Spleen (tissue), 11 donors: ENCODE measurements at regions not wholly inside any gene's neighbourhood (a gene's known extent, or its start where the extent isn't known, plus 50 kb on each side); places are given as distances from the start of the nearest gene placed in this dataset.

ENCODE experiments used
- DNase-seq: peaks from one replicate; pipeline ENCODE4 v3.0.0-alpha.2; 2020
- H3K27ac ChIP-seq, 8 donors: fragments of 200-600 bp; sonication (generic) in 7 of 8; 1 replicate in 4 of 8; 2 replicates in 4 of 8; pipeline versions ENCODE4 v1.5.0 to v1.8.0; 2016 to 2021; ENCODE audit warnings: inconsistent platforms in 4 of 8, mild to moderate bottlenecking in 4 of 8, moderate library complexity in 1 of 8
- H3K27me3 ChIP-seq, 7 donors: fragments of 200-600 bp; sonication (generic) in 6 of 7; replicated peaks in 1 of 7; 1 replicate in 4 of 7; 2 replicates in 3 of 7; pipeline versions ENCODE4 v1.5.0 to v1.8.0; 2016 to 2021; ENCODE audit warnings: inconsistent platforms in 3 of 7, mild to moderate bottlenecking in 1 of 7
- H3K36me3 ChIP-seq, 6 donors: fragments of 200-600 bp; sonication (generic) in 5 of 6; 1 replicate in 4 of 6; 2 replicates in 2 of 6; pipeline versions ENCODE4 v1.5.0 to v1.8.0; 2016 to 2021; ENCODE audit warnings: inconsistent platforms in 2 of 6
- H3K4me1 ChIP-seq, 6 donors: fragments of 200-600 bp; sonication (generic) in 5 of 6; 1 replicate in 3 of 6; 2 replicates in 3 of 6; pipeline versions ENCODE4 v1.5.0 to v1.8.0; 2016 to 2021; ENCODE audit warnings: inconsistent platforms in 3 of 6
- H3K4me3 ChIP-seq, 8 donors: fragments of 200-600 bp; sonication (generic) in 7 of 8; 1 replicate in 4 of 8; 2 replicates in 4 of 8; pipeline versions ENCODE4 v1.5.0 to v1.8.0; 2016 to 2021; ENCODE audit warnings: inconsistent platforms in 4 of 8, mild to moderate bottlenecking in 4 of 8, moderate library complexity in 2 of 8
- H3K9me3 ChIP-seq, 8 donors: fragments of 200-600 bp; sonication (generic) in 7 of 8; 1 replicate in 4 of 8; 2 replicates in 4 of 8; pipeline versions ENCODE4 v1.5.0 to v1.8.0; 2016 to 2021; ENCODE audit warnings: inconsistent platforms in 4 of 8
- POLR2A ChIP-seq, 3 donors: fragments of 450-650 bp; IDR thresholded peaks; one replicate each; pipeline ENCODE4 v1.5.1; 2017; ENCODE audit warnings: antibody characterized with exemption in 3 of 3, mild to moderate bottlenecking in 1 of 3
- POLR2AphosphoS5 ChIP-seq, 3 donors: sonication (generic); formaldehyde crosslinking; IDR thresholded peaks; one replicate each; pipeline ENCODE4 v1.5.1; 2017; ENCODE audit warnings: antibody characterized with exemption in 3 of 3
- WGBS, 5 donors: extraction: QIAGEN DNeasy Blood & Tissue Kit in 3 of 5; methylation state at CpG; one replicate each; pipeline versions ENCODE4 v1.1.5 to v1.1.7; 2013 to 2018; 5-methylcytosine and 5-hydroxymethylcytosine counted together
- intact Hi-C: fragments of 100-400 bp; cut with DNase I; formaldehyde crosslinking; loops from one replicate; pipeline ENCODE4 v1.15.0; 2023; ENCODE audit warnings: low total_unique reads
- TF ChIP-seq, protein P1 (sequence below), 11 experiments: fragments of 200-600 bp in 7 of 11; fragments of 450-650 bp in 4 of 11; sonication (generic) in 4 of 11; IDR thresholded peaks in 8 of 11; conservative IDR thresholded peaks in 3 of 11; 1 replicate in 7 of 11; 2 replicates in 4 of 11; pipeline versions ENCODE4 v1.4.0 to v1.8.0; 2016 to 2021; ENCODE audit warnings: antibody characterized with exemption in 11 of 11, inconsistent platforms in 4 of 11, mild to moderate bottlenecking in 1 of 11
- donor health status: healthy with polysubstance abuse.
- donor health status: DM: no; HTN: no; CAD: no; lungs with moderate emphysema.
- donor health status: DM: no; HTN: no; CAD: no.
- donor health status: Bipolar disorder and iron deficiency.
- donor health status: healthy.
- donor health status: DM: no; HTN: no; CAD: no.
- donor health status: DM: yes; HTN: yes; CAD: no.

DNA sequence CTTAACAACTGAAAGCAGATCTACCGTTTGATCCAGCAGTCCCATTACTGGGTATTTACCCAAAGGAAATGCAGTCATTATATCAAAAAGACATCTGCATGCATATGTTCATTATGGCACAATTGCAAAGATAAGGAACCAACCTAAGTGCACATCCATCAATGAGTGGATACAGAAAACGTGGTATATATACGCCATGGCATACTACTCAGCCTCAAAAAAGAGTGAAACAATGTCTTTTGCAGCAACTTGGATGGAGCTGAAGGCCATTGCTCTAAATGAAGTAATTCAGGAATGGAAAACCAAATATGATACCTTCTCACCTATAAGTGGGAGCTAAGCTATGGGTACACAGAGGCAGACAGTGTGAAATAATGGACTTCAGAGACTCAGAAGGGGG lies 169.3 kb downstream of the ZBTB18 start:
- Histone ChIP-seq H3K27ac (no peak overlapping the region), H3K36me3 (no peaks in the 10 kb centered on the region), H3K4me1 (peaks cover 0 to 12% (median 0%) of the 10 kb centered on the region in 6 donors), H3K4me3 (no peak overlapping the region), H3K27me3 (no peaks in the 10 kb centered on the region), H3K9me3 (no peaks in the 10 kb centered on the region)
- WGBS, 5 donors, result 60 to 72% (median 66%) methylated on average over 3 of the region's 3 CpGs
- TF ChIP-seq, protein P1, sequence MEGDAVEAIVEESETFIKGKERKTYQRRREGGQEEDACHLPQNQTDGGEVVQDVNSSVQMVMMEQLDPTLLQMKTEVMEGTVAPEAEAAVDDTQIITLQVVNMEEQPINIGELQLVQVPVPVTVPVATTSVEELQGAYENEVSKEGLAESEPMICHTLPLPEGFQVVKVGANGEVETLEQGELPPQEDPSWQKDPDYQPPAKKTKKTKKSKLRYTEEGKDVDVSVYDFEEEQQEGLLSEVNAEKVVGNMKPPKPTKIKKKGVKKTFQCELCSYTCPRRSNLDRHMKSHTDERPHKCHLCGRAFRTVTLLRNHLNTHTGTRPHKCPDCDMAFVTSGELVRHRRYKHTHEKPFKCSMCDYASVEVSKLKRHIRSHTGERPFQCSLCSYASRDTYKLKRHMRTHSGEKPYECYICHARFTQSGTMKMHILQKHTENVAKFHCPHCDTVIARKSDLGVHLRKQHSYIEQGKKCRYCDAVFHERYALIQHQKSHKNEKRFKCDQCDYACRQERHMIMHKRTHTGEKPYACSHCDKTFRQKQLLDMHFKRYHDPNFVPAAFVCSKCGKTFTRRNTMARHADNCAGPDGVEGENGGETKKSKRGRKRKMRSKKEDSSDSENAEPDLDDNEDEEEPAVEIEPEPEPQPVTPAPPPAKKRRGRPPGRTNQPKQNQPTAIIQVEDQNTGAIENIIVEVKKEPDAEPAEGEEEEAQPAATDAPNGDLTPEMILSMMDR (IDR thresholded peaks at IDR 0.05 in 8 of 11, conservative IDR thresholded peaks at IDR 0.05 in 3 of 11), result no peak
- DNase-seq, result no peak
- intact Hi-C loops, result no loop called here

DNA sequence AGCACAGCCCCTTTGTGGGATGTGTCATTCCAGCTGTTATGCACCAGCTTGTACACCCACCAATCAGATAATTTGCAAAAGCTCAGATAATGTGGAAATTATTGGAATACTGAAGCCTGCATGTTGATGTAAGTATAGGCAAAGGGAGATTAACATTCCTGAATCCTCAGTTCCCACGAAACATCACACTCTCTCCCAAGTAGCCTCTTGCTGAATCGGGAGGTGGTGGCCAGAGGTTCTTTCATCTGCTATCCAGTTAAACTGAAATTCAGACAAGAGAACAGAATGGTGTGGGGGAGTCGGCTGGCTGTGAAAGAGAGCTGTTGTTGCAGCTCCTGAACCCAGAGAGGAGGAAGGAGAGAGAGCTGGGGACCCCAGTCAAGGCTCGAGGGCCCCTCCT lies 170.9 kb downstream of the ZBTB18 start:
- TF ChIP-seq, protein P1 (IDR thresholded peaks at IDR 0.05 in 8 of 11, conservative IDR thresholded peaks at IDR 0.05 in 3 of 11), result no peak
- no peak for TF ChIP-seq POLR2A (IDR thresholded peaks at IDR 0.05)
- no peak for TF ChIP-seq POLR2AphosphoS5 (IDR thresholded peaks at IDR 0.05)
- no peaks in the 10 kb centered on the region for H3K9me3 ChIP-seq
- 50 to 73% (median 69%) methylated on average over 4 of the region's 4 CpGs for WGBS, 5 donors
- intact Hi-C loops, result no loop called here
- no peaks in the 10 kb centered on the region for H3K27me3 ChIP-seq
- no peak overlapping the region for H3K4me3 ChIP-seq
- DNase-seq, result no peak
- H3K27ac ChIP-seq, result no peak overlapping the region
- H3K36me3 ChIP-seq, result no peaks in the 10 kb centered on the region
- H3K4me1 ChIP-seq, result peaks cover 0 to 15% (median 0%) of the 10 kb centered on the region in 6 donors

DNA sequence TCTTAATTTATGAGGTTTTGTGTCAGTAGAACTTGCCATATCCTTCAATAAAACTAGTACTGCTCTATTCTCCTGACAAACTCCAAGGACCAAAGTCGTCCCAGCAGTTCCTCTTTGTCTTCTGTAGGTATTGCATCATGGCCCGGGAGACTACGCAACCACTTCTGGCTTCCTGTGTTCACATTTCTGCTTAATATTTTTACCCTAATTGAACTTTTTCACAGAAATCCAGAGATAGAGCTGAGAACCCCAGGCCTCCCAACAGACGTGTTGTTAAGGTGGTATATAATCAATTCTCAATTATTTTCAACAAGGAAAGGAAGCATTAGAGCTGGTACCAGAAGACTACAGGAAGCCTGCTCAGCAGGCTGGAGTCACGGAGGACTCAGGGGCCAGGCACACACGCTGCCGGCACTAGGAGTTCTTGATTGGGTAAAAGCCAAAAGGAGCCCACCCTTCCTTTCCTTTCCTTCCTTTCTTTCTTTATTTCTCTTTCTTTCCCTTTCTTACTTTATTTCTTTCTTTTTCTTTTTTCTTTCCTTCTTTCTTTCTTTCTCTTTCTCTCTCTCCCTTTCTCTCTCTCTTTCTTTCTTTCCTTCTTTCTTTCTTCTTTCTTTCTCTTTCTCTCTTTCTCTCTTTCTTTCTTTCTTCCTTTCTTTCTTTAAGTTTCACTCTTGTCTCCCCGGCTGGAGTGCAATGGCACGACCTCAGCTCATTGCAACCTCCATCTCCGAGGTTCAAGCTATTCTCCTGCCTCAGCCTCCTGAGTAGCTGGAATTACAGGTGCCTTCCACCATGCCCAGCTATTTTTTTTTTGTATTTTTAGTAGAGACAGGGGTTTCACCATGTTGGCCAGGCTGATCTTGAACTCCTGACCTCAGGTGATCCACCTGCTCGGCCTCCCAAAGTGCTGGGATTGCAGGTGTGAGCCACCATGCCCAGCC lies 173.7 kb downstream of the ZBTB18 start:
- no peak for DNase-seq
- Histone ChIP-seq H3K27me3 (peaks cover 0 to 4% (median 0%) of the 10 kb centered on the region in 7 donors), H3K4me3 (peak overlapping the region in 3 of 8 donors; percentile 6 to 51 (median 21)), H3K36me3 (no peaks in the 10 kb centered on the region), H3K4me1 (peaks cover 0 to 15% (median 0%) of the 10 kb centered on the region in 6 donors), H3K27ac (peak overlapping the region in 7 of 8 donors; percentile 67 to 93 (median 77)), H3K9me3 (no peaks in the 10 kb centered on the region)
- TF ChIP-seq POLR2AphosphoS5 (IDR thresholded peaks at IDR 0.05) (peak in 1 of 3 donors; percentile 23), POLR2A (IDR thresholded peaks at IDR 0.05) (no peak)
- TF ChIP-seq, protein P1 (IDR thresholded peaks at IDR 0.05 in 8 of 11, conservative IDR thresholded peaks at IDR 0.05 in 3 of 11), result no peak
- intact Hi-C loops, result no loop called here
- WGBS, 5 donors, result 51 to 71% (median 65%) methylated on average over 11 of the region's 11 CpGs

DNA sequence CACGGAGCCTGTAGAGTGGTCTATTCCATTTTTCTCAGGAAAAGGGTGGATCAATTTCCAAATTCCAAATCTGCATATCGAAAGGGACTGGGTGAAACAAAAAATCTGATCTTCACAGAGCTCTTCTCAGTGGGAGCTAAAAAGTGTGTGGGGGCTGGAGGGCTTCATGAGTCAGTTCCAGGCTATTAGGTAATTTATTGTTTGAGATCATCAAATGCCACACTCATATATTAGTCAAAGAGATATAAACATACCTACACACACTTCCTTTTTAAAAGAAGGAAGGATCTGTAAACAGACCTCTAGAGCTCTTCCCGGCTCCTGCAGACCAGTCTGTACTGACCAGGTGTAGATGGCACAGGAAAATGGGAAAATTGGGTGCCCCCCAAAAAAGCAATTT lies 175.4 kb downstream of the ZBTB18 start:
- DNase-seq, result no peak
- 68 to 88% (median 79%) methylated on average over 3 of the region's 3 CpGs for WGBS, 5 donors
- H3K27me3 ChIP-seq, result peaks cover 0 to 4% (median 0%) of the 10 kb centered on the region in 7 donors
- TF ChIP-seq POLR2A (IDR thresholded peaks at IDR 0.05) (no peak), POLR2AphosphoS5 (IDR thresholded peaks at IDR 0.05) (no peak)
- TF ChIP-seq, protein P1 (IDR thresholded peaks at IDR 0.05 in 8 of 11, conservative IDR thresholded peaks at IDR 0.05 in 3 of 11), result no peak
- H3K36me3 ChIP-seq, result no peaks in the 10 kb centered on the region
- H3K4me3 ChIP-seq, result no peak overlapping the region
- no peaks in the 10 kb centered on the region for H3K9me3 ChIP-seq
- peaks cover 0 to 20% (median 2%) of the 10 kb centered on the region in 6 donors for H3K4me1 ChIP-seq
- H3K27ac ChIP-seq, result no peak overlapping the region
- intact Hi-C loops, result no loop called here
